Type B pancreatic cell (in vitro differentiated cells): ENCODE measurements at regions not wholly inside any gene's neighbourhood (a gene's known extent, or its start where the extent isn't known, plus 50 kb on each side); places are given as distances from the start of the nearest gene placed in this dataset.

Experiments
- DNase-seq: peaks from one replicate; pipeline ENCODE4 v3.0.0; 2021; ENCODE audit warnings: mixed read lengths; ENCODE audit not compliant: unreplicated experiment; ENCODE audit errors: extremely low spot score
- H3K27ac Mint-ChIP-seq: 2 replicates; pipeline ENCODE4 v1.8.0; 2021; ENCODE audit warnings: mild to moderate bottlenecking, mixed read lengths
- H3K27me3 Mint-ChIP-seq: 2 replicates; pipeline ENCODE4 v1.8.0; 2021; ENCODE audit warnings: mixed read lengths
- H3K36me3 Mint-ChIP-seq: 2 replicates; pipeline ENCODE4 v1.8.0; 2021; ENCODE audit warnings: mixed read lengths
- H3K4me1 Mint-ChIP-seq: one replicate; pipeline ENCODE4 v1.8.0; 2021; ENCODE audit warnings: mixed read lengths; ENCODE audit not compliant: unreplicated experiment
- H3K4me3 Mint-ChIP-seq: 2 replicates; pipeline ENCODE4 v1.8.0; 2021; ENCODE audit warnings: mild to moderate bottlenecking, mixed read lengths
- H3K9me3 Mint-ChIP-seq: 2 replicates; pipeline ENCODE4 v1.8.0; 2021; ENCODE audit warnings: mixed read lengths
- TF ChIP-seq, protein P1 (sequence below): fragments of 200-600 bp; sonication (generic); conservative IDR thresholded peaks from 2 replicates; pipeline ENCODE4 v1.5.0; 2021; ENCODE audit warnings: antibody characterized with exemption, mild to moderate bottlenecking

GRCh38 chr16:75793641-75794040 is 67.4 kb upstream of the CPHXL start:
- no peak for DNase-seq
- no peaks in the 10 kb centered on the region for H3K36me3 Mint-ChIP-seq
- no peak overlapping the region for H3K4me3 Mint-ChIP-seq
- no peaks in the 10 kb centered on the region for H3K9me3 Mint-ChIP-seq
- H3K4me1 Mint-ChIP-seq, result no peaks in the 10 kb centered on the region
- H3K27me3 Mint-ChIP-seq, result peaks cover 4% of the 10 kb centered on the region
- TF ChIP-seq, protein P1, sequence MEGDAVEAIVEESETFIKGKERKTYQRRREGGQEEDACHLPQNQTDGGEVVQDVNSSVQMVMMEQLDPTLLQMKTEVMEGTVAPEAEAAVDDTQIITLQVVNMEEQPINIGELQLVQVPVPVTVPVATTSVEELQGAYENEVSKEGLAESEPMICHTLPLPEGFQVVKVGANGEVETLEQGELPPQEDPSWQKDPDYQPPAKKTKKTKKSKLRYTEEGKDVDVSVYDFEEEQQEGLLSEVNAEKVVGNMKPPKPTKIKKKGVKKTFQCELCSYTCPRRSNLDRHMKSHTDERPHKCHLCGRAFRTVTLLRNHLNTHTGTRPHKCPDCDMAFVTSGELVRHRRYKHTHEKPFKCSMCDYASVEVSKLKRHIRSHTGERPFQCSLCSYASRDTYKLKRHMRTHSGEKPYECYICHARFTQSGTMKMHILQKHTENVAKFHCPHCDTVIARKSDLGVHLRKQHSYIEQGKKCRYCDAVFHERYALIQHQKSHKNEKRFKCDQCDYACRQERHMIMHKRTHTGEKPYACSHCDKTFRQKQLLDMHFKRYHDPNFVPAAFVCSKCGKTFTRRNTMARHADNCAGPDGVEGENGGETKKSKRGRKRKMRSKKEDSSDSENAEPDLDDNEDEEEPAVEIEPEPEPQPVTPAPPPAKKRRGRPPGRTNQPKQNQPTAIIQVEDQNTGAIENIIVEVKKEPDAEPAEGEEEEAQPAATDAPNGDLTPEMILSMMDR, result no peak
- no peak overlapping the region for H3K27ac Mint-ChIP-seq

DNA sequence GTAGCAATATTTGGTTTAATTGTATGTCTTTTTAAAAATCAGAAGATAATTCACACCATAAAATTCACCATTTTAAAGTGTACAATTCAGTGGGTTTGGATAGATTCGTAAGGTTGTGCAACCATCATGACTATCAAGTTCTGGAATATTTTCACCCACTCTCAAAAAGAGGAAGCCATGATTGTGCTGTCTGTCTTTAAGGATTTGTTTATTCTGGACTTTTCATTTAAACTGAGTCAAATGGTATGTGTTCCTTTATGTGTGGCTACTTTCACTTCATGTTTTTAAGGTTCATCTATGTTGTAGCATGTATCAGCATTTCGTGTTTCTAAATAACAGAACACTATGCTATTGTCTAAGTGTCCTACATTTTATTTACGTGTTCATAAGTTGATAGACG is 68.1 kb upstream of the CPHXL start:
- Mint-ChIP-seq H3K4me1 (no peaks in the 10 kb centered on the region), H3K27me3 (no peaks in the 10 kb centered on the region), H3K4me3 (no peak overlapping the region), H3K27ac (no peak overlapping the region), H3K9me3 (no peaks in the 10 kb centered on the region), H3K36me3 (no peaks in the 10 kb centered on the region)
- TF ChIP-seq, protein P1, result no peak
- no peak for DNase-seq

- H3K27ac Mint-ChIP-seq, result no peak overlapping the region
- no peak for DNase-seq
- no peak overlapping the region for H3K4me3 Mint-ChIP-seq
- H3K4me1 Mint-ChIP-seq, result no peaks in the 10 kb centered on the region
- no peaks in the 10 kb centered on the region for H3K9me3 Mint-ChIP-seq
- H3K27me3 Mint-ChIP-seq, result no peaks in the 10 kb centered on the region
- TF ChIP-seq, protein P1, result no peak
- no peaks in the 10 kb centered on the region for H3K36me3 Mint-ChIP-seq
Observed at GRCh38 chr16:75798714-75799113, 72.4 kb upstream of the CPHXL start.

DNA sequence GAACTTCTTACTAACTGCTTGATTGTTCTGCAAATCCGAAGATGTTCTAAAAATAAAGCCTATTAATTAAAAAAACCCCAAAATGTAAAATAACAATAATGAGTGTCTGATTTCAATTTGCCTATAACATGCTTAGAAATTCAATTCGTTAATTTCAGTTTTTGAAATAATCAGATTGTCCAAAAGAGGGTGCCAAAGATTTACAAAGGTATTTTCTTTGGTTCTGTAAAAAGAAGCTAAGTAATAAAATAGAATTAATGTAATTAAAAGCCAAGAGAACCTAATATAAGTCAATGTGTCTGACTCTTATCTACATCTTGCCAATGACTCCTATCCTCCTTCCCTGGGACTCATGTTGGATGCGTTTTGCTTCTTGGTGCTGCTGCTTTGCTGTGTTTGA is 75.0 kb upstream of the CPHXL start:
- TF ChIP-seq, protein P1, result peak; percentile 64
- Mint-ChIP-seq H3K27me3 (no peaks in the 10 kb centered on the region), H3K9me3 (no peaks in the 10 kb centered on the region), H3K36me3 (no peaks in the 10 kb centered on the region), H3K4me1 (no peaks in the 10 kb centered on the region), H3K4me3 (no peak overlapping the region), H3K27ac (no peak overlapping the region)
- no peak for DNase-seq

DNA sequence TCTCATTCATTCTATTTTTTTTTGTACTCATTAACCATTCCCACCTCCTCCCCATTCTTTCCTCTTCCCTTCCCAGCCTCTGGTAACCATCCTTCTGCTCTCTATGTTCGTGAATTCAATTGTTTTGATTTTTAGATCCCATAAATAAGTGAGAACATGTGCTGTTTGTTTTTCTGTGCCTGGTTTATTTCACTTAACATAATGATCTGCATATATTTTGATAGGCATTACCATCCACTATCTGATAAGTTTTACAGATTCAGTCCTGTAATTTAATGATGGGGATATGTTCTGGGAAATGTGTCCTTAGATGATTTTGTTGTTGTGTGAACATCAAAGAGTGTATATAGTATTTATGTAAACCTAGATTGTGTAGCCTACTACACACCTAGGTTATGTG is 77.5 kb upstream of the CPHXL start:
- Mint-ChIP-seq H3K4me3 (no peak overlapping the region), H3K36me3 (no peaks in the 10 kb centered on the region), H3K27me3 (no peaks in the 10 kb centered on the region), H3K27ac (no peak overlapping the region), H3K4me1 (no peaks in the 10 kb centered on the region), H3K9me3 (no peaks in the 10 kb centered on the region)
- TF ChIP-seq, protein P1, result no peak
- DNase-seq, result no peak

GRCh38 chr16:75804368-75804767 is 78.1 kb upstream of the CPHXL start:
- TF ChIP-seq, protein P1, result no peak
- no peak for DNase-seq
- H3K27me3 Mint-ChIP-seq, result peaks cover under 1% of the 10 kb centered on the region
- no peak overlapping the region for H3K4me3 Mint-ChIP-seq
- H3K36me3 Mint-ChIP-seq, result no peaks in the 10 kb centered on the region
- no peak overlapping the region for H3K27ac Mint-ChIP-seq
- H3K4me1 Mint-ChIP-seq, result no peaks in the 10 kb centered on the region
- H3K9me3 Mint-ChIP-seq, result no peaks in the 10 kb centered on the region
